RWPE2 (cell line): ENCODE measurements at regions not wholly inside any gene's neighbourhood (a gene's known extent, or its start where the extent isn't known, plus 50 kb on each side); places are given as distances from the start of the nearest gene placed in this dataset.
A peak's percentile ranks its signal among the peaks of the same experiment; 100 is the strongest.

Source experiments
- ATAC-seq: fragments of 200-7000 bp; cut with Tn5 transposase; 3 replicates; pipeline ENCODE4 v1.9.1; 2021; ENCODE audit warnings: low read depth
- DNase-seq: peaks from one replicate; pipeline ENCODE4 v3.0.0-alpha.2; 2020; ENCODE audit warnings: low spot score
- H3K27ac ChIP-seq: fragments of 450-650 bp; 2 replicates; pipeline ENCODE4 v1.5.1; 2017; ENCODE audit warnings: mild to moderate bottlenecking; ENCODE audit not compliant: poor library complexity, severe bottlenecking
- H3K27me3 ChIP-seq: fragments of 250-450 bp; sonication (Bioruptor Pico); 2 replicates; pipeline ENCODE4 v1.5.1; 2021; ENCODE audit warnings: mild to moderate bottlenecking, moderate library complexity; ENCODE audit not compliant: insufficient read depth, poor library complexity, severe bottlenecking
- H3K36me3 ChIP-seq: fragments of 250-450 bp; sonication (Bioruptor Pico); 2 replicates; pipeline ENCODE4 v1.5.1; 2020; ENCODE audit warnings: low read depth, mild to moderate bottlenecking, moderate library complexity
- H3K4me1 ChIP-seq: fragments of 250-450 bp; sonication (Bioruptor Pico); 2 replicates; pipeline ENCODE4 v1.5.1; 2021; ENCODE audit warnings: mild to moderate bottlenecking, moderate library complexity; ENCODE audit not compliant: insufficient read depth, poor library complexity, severe bottlenecking
- H3K4me3 ChIP-seq: fragments of 250-450 bp; sonication (Bioruptor Pico); 2 replicates; pipeline ENCODE4 v1.5.1; 2021; ENCODE audit warnings: mild to moderate bottlenecking, moderate library complexity; ENCODE audit not compliant: severe bottlenecking
- H3K9me3 ChIP-seq: fragments of 250-450 bp; sonication (Bioruptor Pico); 2 replicates; pipeline ENCODE4 v1.5.1; 2021; ENCODE audit warnings: mild to moderate bottlenecking, moderate library complexity; ENCODE audit not compliant: severe bottlenecking
- CTCF ChIP-seq: fragments of 450-650 bp; IDR thresholded peaks from one replicate; pipeline ENCODE4 v1.5.1; 2017; ENCODE audit warnings: mild to moderate bottlenecking, moderate library complexity; ENCODE audit not compliant: poor library complexity, severe bottlenecking

GRCh38 chr5:90191352-90192045, 218.1 kb downstream of the CETN3 start:
- no peaks in the 10 kb centered on the region for H3K4me1 ChIP-seq
- no peaks in the 10 kb centered on the region for H3K27me3 ChIP-seq
- H3K4me3 ChIP-seq, result no peak overlapping the region
- DNase-seq (no peak), ATAC-seq (no peak)
- no peak for TF ChIP-seq CTCF
- H3K36me3 ChIP-seq, result no peaks in the 10 kb centered on the region
- peaks cover 9% of the 10 kb centered on the region for H3K9me3 ChIP-seq
- no peak overlapping the region for H3K27ac ChIP-seq

DNA sequence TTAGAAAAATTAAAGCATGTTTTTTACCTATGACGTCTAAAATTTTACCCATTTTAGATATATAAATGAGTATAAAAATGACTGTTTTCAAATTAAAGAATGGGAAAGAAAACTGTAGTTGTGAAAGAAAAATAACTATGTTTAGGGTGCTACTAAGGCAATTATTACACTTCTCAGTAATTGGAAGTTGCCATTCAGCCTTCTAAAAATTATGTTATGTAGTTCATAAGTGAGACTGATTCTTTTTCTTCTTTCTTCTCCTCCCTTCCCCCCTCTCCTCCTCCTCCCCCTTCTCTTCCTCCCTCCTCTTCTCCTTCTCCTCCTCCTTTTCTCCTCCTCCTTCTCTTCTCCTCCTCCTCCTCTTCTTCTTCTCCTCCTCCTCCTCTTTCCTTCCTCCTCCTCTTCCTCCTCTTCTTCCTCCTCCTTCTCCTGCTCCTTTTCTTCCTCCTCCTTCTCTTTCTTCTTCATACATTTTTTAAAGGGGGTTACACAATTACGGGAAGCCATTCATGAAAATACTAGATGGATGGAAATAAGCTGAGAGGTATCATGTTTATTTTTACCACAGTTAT, 223.6 kb downstream of the CETN3 start:
- H3K27me3 ChIP-seq, result no peaks in the 10 kb centered on the region
- no peak overlapping the region for H3K4me3 ChIP-seq
- peaks cover 11% of the 10 kb centered on the region for H3K4me1 ChIP-seq
- no peak overlapping the region for H3K27ac ChIP-seq
- no peaks in the 10 kb centered on the region for H3K9me3 ChIP-seq
- ATAC-seq (no peak), DNase-seq (no peak)
- no peak for TF ChIP-seq CTCF
- H3K36me3 ChIP-seq, result no peaks in the 10 kb centered on the region

DNA sequence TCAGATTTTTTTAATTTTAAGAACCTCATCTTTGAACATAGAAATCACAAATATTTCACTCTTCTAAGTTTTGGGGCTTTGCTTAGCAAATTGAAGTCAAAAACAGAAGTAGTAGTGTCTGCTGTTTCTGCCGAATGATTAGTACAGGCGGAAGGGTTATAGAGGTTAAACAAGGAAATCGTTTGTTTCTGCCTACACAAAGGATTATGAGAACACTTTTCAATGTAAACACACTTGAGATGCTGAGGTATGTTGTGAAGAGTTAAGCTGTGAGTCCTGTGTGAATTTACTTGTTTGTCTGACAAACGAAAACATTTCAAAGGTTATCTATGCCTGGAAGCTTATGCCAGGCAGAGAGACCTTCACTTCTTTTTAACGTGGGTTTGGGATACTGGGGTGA, 224.8 kb downstream of the CETN3 start:
- ATAC-seq (no peak), DNase-seq (no peak)
- no peaks in the 10 kb centered on the region for H3K27me3 ChIP-seq
- no peaks in the 10 kb centered on the region for H3K9me3 ChIP-seq
- peaks cover 11% of the 10 kb centered on the region for H3K4me1 ChIP-seq
- no peak overlapping the region for H3K4me3 ChIP-seq
- H3K36me3 ChIP-seq, result no peaks in the 10 kb centered on the region
- no peak overlapping the region for H3K27ac ChIP-seq
- TF ChIP-seq CTCF, result no peak

DNA sequence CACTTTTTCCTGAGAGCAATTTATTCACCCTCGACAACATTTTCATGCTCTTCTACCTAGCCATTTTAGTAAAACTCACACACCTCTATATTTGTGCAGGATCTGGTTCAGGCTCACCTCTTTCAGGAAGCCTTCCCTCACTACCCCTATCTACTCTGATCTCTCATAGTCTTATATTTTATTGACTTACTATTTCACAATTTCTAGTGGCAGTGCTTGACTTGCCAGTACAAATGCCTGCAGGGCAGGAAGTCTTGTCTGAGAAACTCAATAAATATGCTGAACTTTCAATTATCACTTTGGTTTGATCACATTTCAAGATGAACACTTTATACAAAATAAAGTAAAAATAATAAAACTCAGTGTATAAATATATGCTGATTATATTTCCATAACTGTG, 226.8 kb downstream of the CETN3 start:
- peaks cover 11% of the 10 kb centered on the region for H3K4me1 ChIP-seq
- H3K27ac ChIP-seq, result no peak overlapping the region
- DNase-seq (no peak), ATAC-seq (peak; percentile 94)
- no peaks in the 10 kb centered on the region for H3K36me3 ChIP-seq
- no peak for TF ChIP-seq CTCF
- H3K9me3 ChIP-seq, result no peaks in the 10 kb centered on the region
- no peak overlapping the region for H3K4me3 ChIP-seq
- no peaks in the 10 kb centered on the region for H3K27me3 ChIP-seq

DNA sequence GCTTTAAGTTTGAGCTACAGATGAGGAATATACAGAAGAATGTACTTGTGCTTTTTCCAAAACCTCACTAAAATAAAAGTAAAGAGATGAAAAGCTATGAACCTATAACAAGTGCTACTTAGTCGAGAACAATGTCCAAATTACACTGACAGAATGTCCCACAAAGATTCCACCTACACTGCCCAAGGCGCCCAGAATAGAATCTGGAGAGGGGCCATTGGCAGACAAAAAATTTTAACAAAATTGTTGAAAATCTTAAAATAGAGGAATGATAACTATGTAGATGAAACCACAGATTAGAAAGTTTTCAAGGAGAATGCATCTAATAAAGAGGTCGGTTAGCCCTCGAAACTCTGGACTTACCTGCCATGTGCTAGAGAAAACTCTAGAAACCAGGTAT, 235.3 kb downstream of the CETN3 start:
- no peaks in the 10 kb centered on the region for H3K9me3 ChIP-seq
- no peaks in the 10 kb centered on the region for H3K27me3 ChIP-seq
- no peak overlapping the region for H3K4me3 ChIP-seq
- no peak overlapping the region for H3K27ac ChIP-seq
- H3K4me1 ChIP-seq, result no peaks in the 10 kb centered on the region
- ATAC-seq (no peak), DNase-seq (no peak)
- H3K36me3 ChIP-seq, result no peaks in the 10 kb centered on the region
- TF ChIP-seq CTCF, result no peak
